Astrocyte of the spinal cord (primary cell): ENCODE measurements at regions not wholly inside any gene's neighbourhood (a gene's known extent, or its start where the extent isn't known, plus 50 kb on each side); places are given as distances from the start of the nearest gene placed in this dataset.

Experiments
- DNase-seq: peaks from one replicate; pipeline ENCODE4 v3.0.0; 2011; ENCODE audit warnings: low read depth, low spot score
- H3K4me3 ChIP-seq: 2 replicates; pipeline ENCODE4 v1.5.1; 2011; ENCODE audit warnings: low read depth, mild to moderate bottlenecking, low read length, moderate library complexity
- CTCF ChIP-seq: IDR thresholded peaks from 2 replicates; pipeline ENCODE4 v1.5.1; 2012; ENCODE audit warnings: low read depth, mild to moderate bottlenecking, low read length, inconsistent platforms
- in situ Hi-C: cut with HindIII; loops from 2 replicates; pipeline ENCODE4 v1.10.0; 2017; ENCODE audit warnings: low sequenced_read_pairs

GRCh38 chr7:84324136-84324630 lies 129.6 kb upstream of the SEMA3A start:
- in situ Hi-C loops, result no loop called here
- TF ChIP-seq CTCF, result no peak
- no peak overlapping the region for H3K4me3 ChIP-seq
- no peak for DNase-seq

DNA sequence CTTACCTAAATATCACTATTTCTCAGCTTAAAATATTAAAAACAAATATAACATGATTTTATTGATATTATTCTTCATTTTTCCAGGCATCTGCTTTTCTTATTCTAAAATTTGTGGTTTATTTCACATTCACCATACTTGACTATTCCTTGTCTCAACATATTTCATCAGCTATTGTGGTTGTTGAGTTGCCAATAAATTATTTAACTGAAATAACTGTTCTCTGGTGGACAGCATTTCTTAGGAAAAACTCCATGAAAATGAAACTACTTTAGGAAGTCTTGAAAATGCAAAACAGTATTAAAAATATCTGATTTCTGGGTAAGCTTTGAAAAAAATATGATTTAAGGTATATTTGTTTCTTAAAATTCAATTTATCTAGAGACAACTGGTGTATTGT lies 122.9 kb upstream of the SEMA3A start:
- in situ Hi-C loops, result no loop called here
- TF ChIP-seq CTCF, result no peak
- DNase-seq, result no peak
- H3K4me3 ChIP-seq, result no peak overlapping the region

GRCh38 chr7:84314263-84314662 lies 119.7 kb upstream of the SEMA3A start:
- no peak overlapping the region for H3K4me3 ChIP-seq
- TF ChIP-seq CTCF, result no peak

DNA sequence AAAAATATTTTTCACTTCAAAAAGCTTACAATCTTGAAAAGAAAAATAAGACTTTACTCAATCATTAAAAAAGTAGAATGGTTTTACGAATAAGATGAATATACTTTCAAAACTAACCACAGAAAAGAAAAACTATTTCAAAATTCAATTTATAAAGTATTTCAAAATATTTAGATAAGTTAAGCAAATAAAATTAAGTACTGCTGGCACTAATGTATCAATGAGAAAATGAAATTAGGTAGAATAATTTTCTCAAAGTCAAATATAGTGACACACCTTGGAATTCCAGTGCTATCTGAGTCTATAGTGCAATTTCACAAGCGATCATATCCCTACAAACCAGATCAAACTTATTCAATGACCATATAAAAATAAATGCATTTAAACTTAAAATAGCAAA lies 109.8 kb upstream of the SEMA3A start:
- DNase-seq, result no peak
- no peak for TF ChIP-seq CTCF
- in situ Hi-C loops, result no loop called here
- H3K4me3 ChIP-seq, result no peak overlapping the region

More at GRCh38 chr7:84314263-84314662, 119.7 kb upstream of the SEMA3A start:
- DNase-seq, result no peak
- in situ Hi-C loops, result no loop called here

DNA sequence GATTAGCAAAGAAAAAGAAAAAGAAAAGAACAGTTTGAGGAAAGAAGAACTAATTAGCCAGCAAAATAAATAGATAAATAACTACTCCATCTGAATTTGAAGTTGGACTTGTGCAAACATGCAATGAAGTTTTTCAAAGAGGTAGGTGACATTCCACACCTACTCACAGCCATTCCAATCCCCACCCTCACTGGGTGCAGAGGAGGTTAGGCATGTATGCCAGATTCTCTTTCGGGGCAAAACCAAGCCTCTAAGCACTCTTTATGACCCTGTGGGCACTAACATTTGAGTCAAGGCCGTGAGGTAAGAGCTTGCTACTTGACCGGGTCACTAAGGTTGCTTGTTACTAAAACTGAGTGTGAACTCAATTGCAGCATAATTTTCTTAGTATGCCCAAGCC lies 108.4 kb upstream of the SEMA3A start:
- no peak for DNase-seq
- in situ Hi-C loops, result no loop called here
- no peak overlapping the region for H3K4me3 ChIP-seq
- TF ChIP-seq CTCF, result no peak

- DNase-seq, result no peak
- in situ Hi-C loops, result no loop called here
- no peak for TF ChIP-seq CTCF
- H3K4me3 ChIP-seq, result no peak overlapping the region
Measured at GRCh38 chr7:84297616-84298015, 103.0 kb upstream of the SEMA3A start.
